D721Med (cell line): ENCODE measurements at regions not wholly inside any gene's neighbourhood (a gene's known extent, or its start where the extent isn't known, plus 50 kb on each side); places are given as distances from the start of the nearest gene placed in this dataset.

Experiments used
- DNase-seq: peaks from one replicate; pipeline ENCODE4 v3.0.0; 2011; ENCODE audit warnings: low spot score; ENCODE audit not compliant: insufficient read length
- FAIRE-seq: peaks from 2 replicates; lab custom pipeline; 2011; peaks lifted over from hg19 to GRCh38; lab: Jason Lieb, UNC
- TF ChIP-seq, protein P1 (sequence below): IDR thresholded peaks from 2 replicates; pipeline ENCODE4 v1.5.1; 2012; ENCODE audit warnings: mild to moderate bottlenecking, control low read depth; ENCODE audit not compliant: insufficient read depth; ENCODE audit errors: missing control alignments

DNA sequence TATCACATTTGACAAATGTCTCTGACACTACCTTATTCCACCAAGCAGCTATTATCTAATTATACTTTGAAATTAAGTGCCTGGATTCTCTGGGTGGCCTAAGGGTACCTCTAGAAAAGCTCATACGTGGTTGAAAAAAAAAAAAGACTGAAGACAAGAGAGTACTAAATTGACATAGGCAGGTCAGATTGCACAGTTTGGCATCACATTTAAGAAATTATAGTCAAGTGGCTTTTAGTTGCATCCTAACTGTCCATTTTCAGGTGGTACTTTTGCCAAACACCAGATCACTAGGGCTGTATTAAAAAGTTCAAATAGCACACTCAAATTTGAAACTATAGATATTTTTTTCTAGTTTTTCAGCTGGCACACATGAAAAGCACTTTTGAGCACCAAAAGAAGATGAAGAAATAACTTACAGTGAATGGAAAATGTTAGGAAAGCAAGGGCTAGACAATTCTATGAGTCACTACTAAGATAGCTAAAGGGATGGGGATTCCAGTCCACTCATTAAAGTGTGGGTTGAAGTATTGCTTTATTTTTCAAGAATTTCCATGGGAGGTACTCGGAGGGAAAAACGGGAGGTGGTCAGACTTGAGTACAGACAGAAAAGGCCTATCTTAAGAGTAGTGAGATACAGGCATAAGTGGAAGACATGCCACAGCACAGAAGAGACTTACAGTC, 106.5 kb upstream of the COL5A2 start:
- DNase-seq (no peak), FAIRE-seq (no peak)
- TF ChIP-seq, protein P1, sequence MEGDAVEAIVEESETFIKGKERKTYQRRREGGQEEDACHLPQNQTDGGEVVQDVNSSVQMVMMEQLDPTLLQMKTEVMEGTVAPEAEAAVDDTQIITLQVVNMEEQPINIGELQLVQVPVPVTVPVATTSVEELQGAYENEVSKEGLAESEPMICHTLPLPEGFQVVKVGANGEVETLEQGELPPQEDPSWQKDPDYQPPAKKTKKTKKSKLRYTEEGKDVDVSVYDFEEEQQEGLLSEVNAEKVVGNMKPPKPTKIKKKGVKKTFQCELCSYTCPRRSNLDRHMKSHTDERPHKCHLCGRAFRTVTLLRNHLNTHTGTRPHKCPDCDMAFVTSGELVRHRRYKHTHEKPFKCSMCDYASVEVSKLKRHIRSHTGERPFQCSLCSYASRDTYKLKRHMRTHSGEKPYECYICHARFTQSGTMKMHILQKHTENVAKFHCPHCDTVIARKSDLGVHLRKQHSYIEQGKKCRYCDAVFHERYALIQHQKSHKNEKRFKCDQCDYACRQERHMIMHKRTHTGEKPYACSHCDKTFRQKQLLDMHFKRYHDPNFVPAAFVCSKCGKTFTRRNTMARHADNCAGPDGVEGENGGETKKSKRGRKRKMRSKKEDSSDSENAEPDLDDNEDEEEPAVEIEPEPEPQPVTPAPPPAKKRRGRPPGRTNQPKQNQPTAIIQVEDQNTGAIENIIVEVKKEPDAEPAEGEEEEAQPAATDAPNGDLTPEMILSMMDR = no peak

DNA sequence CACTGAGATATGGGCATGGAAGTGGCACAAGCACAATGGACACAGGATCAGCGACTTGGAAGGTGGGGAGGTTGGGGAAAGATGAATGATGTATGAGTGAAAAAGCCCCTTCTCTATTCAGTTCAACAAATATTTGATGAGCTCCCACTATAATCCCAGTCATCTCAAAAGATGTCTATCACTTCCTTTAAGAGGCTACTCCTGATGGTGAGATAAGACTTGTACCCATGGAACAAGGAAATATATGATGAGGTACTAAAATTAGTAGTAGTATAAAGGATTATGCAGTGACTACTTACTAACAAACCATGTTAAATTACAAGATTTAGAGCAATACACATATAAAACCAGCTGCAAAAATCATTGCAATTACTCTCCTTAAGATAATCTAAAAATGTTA, 107.8 kb upstream of the COL5A2 start:
- TF ChIP-seq, protein P1 = no peak
- FAIRE-seq = no peak
- no peak for DNase-seq

DNA sequence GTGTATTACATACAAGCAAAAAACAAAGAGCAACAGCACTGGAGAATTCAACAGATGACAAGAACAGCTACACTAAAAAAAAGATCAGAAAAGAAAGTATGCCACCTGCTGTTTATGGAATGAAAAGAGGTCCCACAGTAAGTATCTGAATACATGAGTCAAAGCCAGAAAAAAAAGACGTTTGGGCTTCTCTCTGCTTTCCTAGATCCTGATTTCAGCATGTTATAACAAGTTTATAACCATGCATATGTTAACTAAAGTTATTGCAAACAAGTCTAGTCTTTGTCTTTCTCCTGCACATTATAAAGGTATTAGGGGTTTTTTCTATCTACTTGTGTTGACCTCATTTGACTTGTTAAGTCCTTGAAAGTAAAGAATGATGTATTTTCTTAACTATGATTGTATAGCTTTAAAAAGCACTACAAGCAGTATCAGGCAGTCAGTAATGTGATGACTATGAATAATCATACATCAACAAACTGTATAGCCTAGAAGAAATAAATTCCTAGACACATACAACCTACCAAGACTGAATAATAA, 108.5 kb upstream of the COL5A2 start:
- FAIRE-seq = no peak
- no peak for DNase-seq

DNA sequence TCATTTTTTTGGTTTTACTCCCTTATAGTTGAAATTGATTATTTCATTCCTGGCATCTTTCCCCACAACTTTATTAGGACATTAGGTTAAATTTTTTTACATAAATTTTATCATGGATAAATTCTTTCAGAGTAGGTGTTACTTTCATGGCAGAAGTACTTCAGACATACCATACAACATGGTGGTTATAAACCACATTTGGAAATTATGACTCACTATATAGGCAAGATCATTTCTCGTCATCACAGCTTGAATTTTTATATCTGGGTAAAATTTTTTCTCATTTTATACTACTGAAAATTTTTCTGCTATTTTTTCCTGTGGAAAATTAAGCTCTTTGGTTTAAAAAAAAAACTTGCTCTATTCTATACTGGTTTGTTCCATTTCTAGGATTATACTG, 111.9 kb upstream of the COL5A2 start:
- no peak for FAIRE-seq
- DNase-seq = no peak
- TF ChIP-seq, protein P1 = no peak

More for the DNA sequence above, 108.5 kb upstream of the COL5A2 start:
- TF ChIP-seq, protein P1 = peak; percentile 53

DNA sequence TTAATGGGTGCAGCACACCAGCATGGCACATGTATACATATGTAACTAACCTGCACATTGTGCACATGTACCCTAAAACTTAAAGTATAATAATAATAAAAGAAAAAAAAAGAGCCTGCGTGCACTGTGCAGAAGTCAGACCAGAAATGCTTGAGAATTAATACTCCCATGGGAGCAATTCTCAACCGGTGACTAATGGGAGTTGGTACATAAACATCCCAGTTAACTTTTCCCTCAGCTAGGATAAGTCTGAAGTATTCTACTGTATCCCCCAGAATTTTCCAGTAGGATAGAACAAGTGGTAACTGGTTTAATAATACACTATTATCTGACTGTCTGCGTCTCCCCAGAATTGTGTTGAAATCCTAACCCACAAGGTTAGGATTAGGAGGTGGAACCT, 113.6 kb upstream of the COL5A2 start:
- DNase-seq (no peak), FAIRE-seq (no peak)
- TF ChIP-seq, protein P1 = no peak

DNA sequence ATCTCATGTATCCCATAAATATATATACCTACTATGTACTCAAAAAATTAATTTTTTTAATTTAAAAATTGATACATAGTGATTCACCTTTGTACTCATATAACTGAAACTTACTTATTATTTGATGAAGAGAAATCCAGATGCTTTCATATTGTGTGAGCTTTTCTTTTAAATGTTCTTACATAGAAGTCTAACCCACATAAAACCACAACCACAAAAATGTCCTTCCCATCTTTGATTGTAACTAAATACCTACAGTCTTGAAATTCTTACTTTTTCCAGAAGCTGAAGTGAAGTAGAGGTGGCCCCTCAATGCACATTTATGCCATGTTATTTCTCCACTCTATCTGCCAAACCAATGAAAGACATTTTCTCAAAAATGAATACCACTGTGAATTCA, 117.9 kb upstream of the COL5A2 start:
- FAIRE-seq (no peak), DNase-seq (no peak)
- TF ChIP-seq, protein P1 = no peak

DNA sequence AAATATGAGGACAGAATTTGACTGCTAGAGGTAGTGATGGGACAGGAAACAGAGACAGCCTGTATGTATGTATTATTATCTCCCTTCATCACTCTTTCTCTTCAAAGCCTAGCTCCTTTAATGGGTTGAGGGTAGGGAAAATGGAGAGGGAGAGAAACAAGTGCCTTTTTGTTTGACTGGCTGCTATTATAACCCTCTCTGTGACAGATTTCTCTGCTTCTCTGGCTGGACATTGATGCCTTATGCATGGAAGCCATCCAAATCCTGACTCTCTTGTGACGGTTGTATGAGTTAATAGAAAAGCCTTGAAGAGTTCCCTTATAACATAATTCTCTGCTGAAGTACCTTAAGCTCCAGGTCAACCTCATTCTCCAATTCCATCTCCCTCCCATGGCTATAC, 118.5 kb upstream of the COL5A2 start:
- TF ChIP-seq, protein P1 = no peak
- FAIRE-seq (no peak), DNase-seq (no peak)
